Peyer's patch (tissue), 4 donors: ENCODE measurements at regions not wholly inside any gene's neighbourhood (a gene's known extent, or its start where the extent isn't known, plus 50 kb on each side); places are given as distances from the start of the nearest gene placed in this dataset.

Experiments used
- DNase-seq, 3 donors: peaks; one replicate each; pipeline ENCODE4 v3.0.0-alpha.2; 2017 to 2019
- H3K27ac ChIP-seq, 4 donors: fragments of 200-600 bp; sonication (generic); one replicate each; pipeline ENCODE4 v1.5.1; 2016 to 2019
- H3K27me3 ChIP-seq, 2 donors: fragments of 200-600 bp; sonication (generic); one replicate each; pipeline ENCODE4 v1.5.1; 2019
- H3K36me3 ChIP-seq, 3 donors: fragments of 200-600 bp; sonication (generic); one replicate each; pipeline ENCODE4 v1.5.1; 2016 to 2019
- H3K4me1 ChIP-seq, 4 donors: fragments of 200-600 bp; sonication (generic); one replicate each; pipeline ENCODE4 v1.5.1; 2016 to 2019
- H3K4me3 ChIP-seq, 4 donors: fragments of 200-600 bp; sonication (generic); 1 replicate in 3 of 4; 2 replicates in 1 of 4; pipeline ENCODE4 v1.5.1; 2016 to 2019; ENCODE audit warnings: mild to moderate bottlenecking in 1 of 4
- H3K9me3 ChIP-seq, 4 donors: fragments of 200-600 bp; sonication (generic); one replicate each; pipeline ENCODE4 v1.5.1; 2016 to 2019; ENCODE audit warnings: mild to moderate bottlenecking in 1 of 4
- CTCF ChIP-seq, 6 experiments: fragments of 450-650 bp in 4 of 6; fragments of 200-600 bp in 2 of 6; sonication (generic) in 1 of 6; IDR thresholded peaks; one replicate each; pipeline ENCODE4 v1.5.1; 2017 to 2019; ENCODE audit warnings: antibody characterized with exemption in 6 of 6, mild to moderate bottlenecking in 3 of 6, moderate library complexity in 1 of 6
- POLR2A ChIP-seq, 2 donors: fragments of 450-650 bp; IDR thresholded peaks; one replicate each; pipeline ENCODE4 v1.5.1; 2017; ENCODE audit warnings: antibody characterized with exemption in 2 of 2, mild to moderate bottlenecking in 2 of 2, moderate library complexity in 2 of 2

- no peak overlapping the region for H3K27ac ChIP-seq
- no peak overlapping the region for H3K4me3 ChIP-seq
- no peaks in the 10 kb centered on the region for H3K9me3 ChIP-seq
- no peaks in the 10 kb centered on the region for H3K4me1 ChIP-seq
- TF ChIP-seq POLR2A (IDR thresholded peaks at IDR 0.05) (no peak), CTCF (IDR thresholded peaks at IDR 0.05) (no peak)
- H3K27me3 ChIP-seq, result no peaks in the 10 kb centered on the region
- H3K36me3 ChIP-seq, result no peaks in the 10 kb centered on the region
- no peak for DNase-seq
These were observed 162.0 kb upstream of the ATP6AP2 start for GRCh38 chrX:40418813-40419195.

GRCh38 chrX:40418146-40418812 is 162.5 kb upstream of the ATP6AP2 start:
- no peak for DNase-seq
- TF ChIP-seq CTCF (IDR thresholded peaks at IDR 0.05) (no peak), POLR2A (IDR thresholded peaks at IDR 0.05) (no peak)
- Histone ChIP-seq H3K36me3 (no peaks in the 10 kb centered on the region), H3K4me1 (no peaks in the 10 kb centered on the region), H3K4me3 (no peak overlapping the region), H3K27me3 (no peaks in the 10 kb centered on the region), H3K27ac (no peak overlapping the region), H3K9me3 (no peaks in the 10 kb centered on the region)

GRCh38 chrX:40415675-40416074 is 165.1 kb upstream of the ATP6AP2 start:
- H3K4me3 ChIP-seq, result no peak overlapping the region
- TF ChIP-seq CTCF (IDR thresholded peaks at IDR 0.05), result no peak
- TF ChIP-seq POLR2A (IDR thresholded peaks at IDR 0.05), result no peak
- H3K27me3 ChIP-seq, result no peaks in the 10 kb centered on the region
- no peaks in the 10 kb centered on the region for H3K36me3 ChIP-seq
- no peak for DNase-seq
- H3K4me1 ChIP-seq, result no peaks in the 10 kb centered on the region
- H3K27ac ChIP-seq, result no peak overlapping the region
- H3K9me3 ChIP-seq, result no peaks in the 10 kb centered on the region

- no peak for DNase-seq
- Histone ChIP-seq H3K4me1 (no peaks in the 10 kb centered on the region), H3K27ac (no peak overlapping the region), H3K36me3 (no peaks in the 10 kb centered on the region), H3K27me3 (no peaks in the 10 kb centered on the region), H3K9me3 (no peaks in the 10 kb centered on the region), H3K4me3 (no peak overlapping the region)
- TF ChIP-seq POLR2A (IDR thresholded peaks at IDR 0.05) (no peak), CTCF (IDR thresholded peaks at IDR 0.05) (no peak)
These were observed 166.4 kb upstream of the ATP6AP2 start for GRCh38 chrX:40414335-40414734.

GRCh38 chrX:40411340-40412111 is 169.2 kb upstream of the ATP6AP2 start:
- no peak for DNase-seq
- no peak overlapping the region for H3K27ac ChIP-seq
- no peaks in the 10 kb centered on the region for H3K4me1 ChIP-seq
- H3K27me3 ChIP-seq, result no peaks in the 10 kb centered on the region
- no peaks in the 10 kb centered on the region for H3K9me3 ChIP-seq
- TF ChIP-seq CTCF (IDR thresholded peaks at IDR 0.05) (no peak), POLR2A (IDR thresholded peaks at IDR 0.05) (no peak)
- no peaks in the 10 kb centered on the region for H3K36me3 ChIP-seq
- no peak overlapping the region for H3K4me3 ChIP-seq
